ENCODE measurements at regions not wholly inside any gene's neighbourhood (a gene's known extent, or its start where the extent isn't known, plus 50 kb on each side); places are given as distances from the start of the nearest gene placed in this dataset.

GRCh38 chr10:111474786-111475185 is 398.0 kb downstream of the ADRA2A start:
- no peak for FAIRE-seq
- no peak for DNase-seq (ENCODE audit: insufficient read length, low spot score)
- no peak for TF ChIP-seq TAF1 (IDR thresholded peaks at IDR 0.05; ENCODE audit: low read depth, low read length)
- no peak for TF ChIP-seq POU2F2 (IDR thresholded peaks at IDR 0.05; ENCODE audit: low read depth, low read length)
- no peak for TF ChIP-seq SPI1 (IDR thresholded peaks at IDR 0.05; ENCODE audit: low read depth, low read length)
- TF ChIP-seq POLR2AphosphoS5 (IDR thresholded peaks at IDR 0.05; ENCODE audit: low read depth, low read length), result no peak
- no peak for TF ChIP-seq POLR2A (IDR thresholded peaks at IDR 0.05; ENCODE audit: low read depth, low read length)
- no peak for TF ChIP-seq PAX5 (IDR thresholded peaks at IDR 0.05; ENCODE audit: insufficient read depth, low read length, severe bottlenecking)

GRCh38 chr10:111475720-111476119 is 398.9 kb downstream of the ADRA2A start:
- FAIRE-seq, result no peak
- no peak for TF ChIP-seq TAF1 (IDR thresholded peaks at IDR 0.05; ENCODE audit: low read depth, low read length)
- no peak for TF ChIP-seq POU2F2 (IDR thresholded peaks at IDR 0.05; ENCODE audit: low read depth, low read length)
- no peak for TF ChIP-seq POLR2AphosphoS5 (IDR thresholded peaks at IDR 0.05; ENCODE audit: low read depth, low read length)
- TF ChIP-seq POLR2A (IDR thresholded peaks at IDR 0.05; ENCODE audit: low read depth, low read length), result no peak
- TF ChIP-seq SPI1 (IDR thresholded peaks at IDR 0.05; ENCODE audit: low read depth, low read length), result no peak
- TF ChIP-seq PAX5 (IDR thresholded peaks at IDR 0.05; ENCODE audit: insufficient read depth, low read length, severe bottlenecking), result no peak
- DNase-seq (ENCODE audit: insufficient read length, low spot score), result no peak

GRCh38 chr10:111478651-111479050 is 401.8 kb downstream of the ADRA2A start:
- DNase-seq (ENCODE audit: insufficient read length, low spot score), result no peak
- TF ChIP-seq PAX5 (IDR thresholded peaks at IDR 0.05; ENCODE audit: insufficient read depth, low read length, severe bottlenecking) (no peak), POLR2A (IDR thresholded peaks at IDR 0.05; ENCODE audit: low read depth, low read length) (no peak), SPI1 (IDR thresholded peaks at IDR 0.05; ENCODE audit: low read depth, low read length) (no peak), TAF1 (IDR thresholded peaks at IDR 0.05; ENCODE audit: low read depth, low read length) (no peak)
- no peak for FAIRE-seq

- FAIRE-seq (no peak), DNase-seq (ENCODE audit: insufficient read length, low spot score) (no peak)
- TF ChIP-seq POLR2AphosphoS5 (IDR thresholded peaks at IDR 0.05; ENCODE audit: low read depth, low read length) (no peak), PAX5 (IDR thresholded peaks at IDR 0.05; ENCODE audit: insufficient read depth, low read length, severe bottlenecking) (no peak), POLR2A (IDR thresholded peaks at IDR 0.05; ENCODE audit: low read depth, low read length) (no peak), POU2F2 (IDR thresholded peaks at IDR 0.05; ENCODE audit: low read depth, low read length) (no peak), TAF1 (IDR thresholded peaks at IDR 0.05; ENCODE audit: low read depth, low read length) (no peak)
Observed at GRCh38 chr10:111479966-111480365, 403.1 kb downstream of the ADRA2A start.

GRCh38 chr10:111481261-111481826 is 404.5 kb downstream of the ADRA2A start:
- FAIRE-seq (no peak), DNase-seq (ENCODE audit: insufficient read length, low spot score) (no peak)
- no peak for TF ChIP-seq SPI1 (IDR thresholded peaks at IDR 0.05; ENCODE audit: low read depth, low read length)
- TF ChIP-seq POLR2A (IDR thresholded peaks at IDR 0.05; ENCODE audit: low read depth, low read length), result no peak
- no peak for TF ChIP-seq PAX5 (IDR thresholded peaks at IDR 0.05; ENCODE audit: insufficient read depth, low read length, severe bottlenecking)
- TF ChIP-seq POLR2AphosphoS5 (IDR thresholded peaks at IDR 0.05; ENCODE audit: low read depth, low read length), result no peak
- no peak for TF ChIP-seq TAF1 (IDR thresholded peaks at IDR 0.05; ENCODE audit: low read depth, low read length)
- TF ChIP-seq POU2F2 (IDR thresholded peaks at IDR 0.05; ENCODE audit: low read depth, low read length), result no peak

- TF ChIP-seq PAX5 (IDR thresholded peaks at IDR 0.05; ENCODE audit: insufficient read depth, low read length, severe bottlenecking) (no peak), TAF1 (IDR thresholded peaks at IDR 0.05; ENCODE audit: low read depth, low read length) (no peak), POLR2A (IDR thresholded peaks at IDR 0.05; ENCODE audit: low read depth, low read length) (no peak), POU2F2 (IDR thresholded peaks at IDR 0.05; ENCODE audit: low read depth, low read length) (no peak), SPI1 (IDR thresholded peaks at IDR 0.05; ENCODE audit: low read depth, low read length) (no peak), POLR2AphosphoS5 (IDR thresholded peaks at IDR 0.05; ENCODE audit: low read depth, low read length) (no peak)
- FAIRE-seq (no peak), DNase-seq (ENCODE audit: insufficient read length, low spot score) (no peak)
Observed at GRCh38 chr10:111481866-111482265, 405.0 kb downstream of the ADRA2A start.

- DNase-seq (ENCODE audit: insufficient read length, low spot score) (no peak), FAIRE-seq (no peak)
- TF ChIP-seq POLR2A (IDR thresholded peaks at IDR 0.05; ENCODE audit: low read depth, low read length), result no peak
Observed at GRCh38 chr10:111482621-111483216, 405.9 kb downstream of the ADRA2A start.

GRCh38 chr10:111485767-111486166 is 408.9 kb downstream of the ADRA2A start:
- TF ChIP-seq POU2F2 (IDR thresholded peaks at IDR 0.05; ENCODE audit: low read depth, low read length) (no peak), TAF1 (IDR thresholded peaks at IDR 0.05; ENCODE audit: low read depth, low read length) (no peak), POLR2AphosphoS5 (IDR thresholded peaks at IDR 0.05; ENCODE audit: low read depth, low read length) (no peak), SPI1 (IDR thresholded peaks at IDR 0.05; ENCODE audit: low read depth, low read length) (no peak), PAX5 (IDR thresholded peaks at IDR 0.05; ENCODE audit: insufficient read depth, low read length, severe bottlenecking) (no peak), POLR2A (IDR thresholded peaks at IDR 0.05; ENCODE audit: low read depth, low read length) (no peak)
- FAIRE-seq (no peak), DNase-seq (ENCODE audit: insufficient read length, low spot score) (no peak)

GRCh38 chr10:111486346-111486745 is 409.5 kb downstream of the ADRA2A start:
- DNase-seq (ENCODE audit: insufficient read length, low spot score) (no peak), FAIRE-seq (no peak)
- TF ChIP-seq TAF1 (IDR thresholded peaks at IDR 0.05; ENCODE audit: low read depth, low read length) (no peak), PAX5 (IDR thresholded peaks at IDR 0.05; ENCODE audit: insufficient read depth, low read length, severe bottlenecking) (no peak), POLR2AphosphoS5 (IDR thresholded peaks at IDR 0.05; ENCODE audit: low read depth, low read length) (no peak), SPI1 (IDR thresholded peaks at IDR 0.05; ENCODE audit: low read depth, low read length) (no peak)

- no peak for FAIRE-seq
- TF ChIP-seq POLR2AphosphoS5 (IDR thresholded peaks at IDR 0.05; ENCODE audit: low read depth, low read length) (no peak), POU2F2 (IDR thresholded peaks at IDR 0.05; ENCODE audit: low read depth, low read length) (no peak), TAF1 (IDR thresholded peaks at IDR 0.05; ENCODE audit: low read depth, low read length) (no peak), POLR2A (IDR thresholded peaks at IDR 0.05; ENCODE audit: low read depth, low read length) (no peak), SPI1 (IDR thresholded peaks at IDR 0.05; ENCODE audit: low read depth, low read length) (no peak), PAX5 (IDR thresholded peaks at IDR 0.05; ENCODE audit: insufficient read depth, low read length, severe bottlenecking) (no peak)
- no peak for DNase-seq (ENCODE audit: insufficient read length, low spot score)
Observed at GRCh38 chr10:111488668-111489067, 411.8 kb downstream of the ADRA2A start.

Data from GM12891 (cell line).